Activated CD4-positive, alpha-beta T cell treated with anti-CD3 and anti-CD28 coated beads, Interleukin-2, Interleukin-4, amounts not matched to agents 100 ng/mL and 50 ng/mL, durations not matched to agents 16 hours and 8 hours (primary cell): ENCODE measurements at regions not wholly inside any gene's neighbourhood (a gene's known extent, or its start where the extent isn't known, plus 50 kb on each side); places are given as distances from the start of the nearest gene placed in this dataset.
"Not testable (repeated sequence)": the region's sequence is repeated elsewhere in the genome, so short reads cannot be mapped to it uniquely, and the experiment has no call there.

Source experiments
- DNase-seq: peaks from one replicate; pipeline ENCODE4 v3.0.0-alpha.2; 2020; ENCODE audit warnings: low spot score

DNA sequence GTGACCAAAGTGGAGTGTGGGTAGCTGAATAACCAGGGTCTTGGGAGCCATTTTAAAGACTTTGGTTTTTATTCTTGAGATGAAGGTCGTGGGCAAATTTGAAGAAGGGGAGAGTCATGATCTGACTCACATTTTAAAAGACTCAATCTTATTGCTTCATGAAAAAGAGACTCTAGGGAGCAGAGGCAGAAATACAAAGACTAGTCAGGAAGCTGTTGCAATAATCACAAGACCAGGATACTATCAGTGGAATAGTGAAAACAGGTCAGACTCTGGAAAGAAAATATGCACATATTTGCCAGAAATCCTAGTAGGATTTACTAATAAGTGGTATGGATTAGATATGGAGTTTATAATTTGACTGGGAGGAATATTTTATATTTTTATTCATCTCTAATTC is 448.4 kb downstream of the RAPGEF2 start:
- DNase-seq = no peak

DNA sequence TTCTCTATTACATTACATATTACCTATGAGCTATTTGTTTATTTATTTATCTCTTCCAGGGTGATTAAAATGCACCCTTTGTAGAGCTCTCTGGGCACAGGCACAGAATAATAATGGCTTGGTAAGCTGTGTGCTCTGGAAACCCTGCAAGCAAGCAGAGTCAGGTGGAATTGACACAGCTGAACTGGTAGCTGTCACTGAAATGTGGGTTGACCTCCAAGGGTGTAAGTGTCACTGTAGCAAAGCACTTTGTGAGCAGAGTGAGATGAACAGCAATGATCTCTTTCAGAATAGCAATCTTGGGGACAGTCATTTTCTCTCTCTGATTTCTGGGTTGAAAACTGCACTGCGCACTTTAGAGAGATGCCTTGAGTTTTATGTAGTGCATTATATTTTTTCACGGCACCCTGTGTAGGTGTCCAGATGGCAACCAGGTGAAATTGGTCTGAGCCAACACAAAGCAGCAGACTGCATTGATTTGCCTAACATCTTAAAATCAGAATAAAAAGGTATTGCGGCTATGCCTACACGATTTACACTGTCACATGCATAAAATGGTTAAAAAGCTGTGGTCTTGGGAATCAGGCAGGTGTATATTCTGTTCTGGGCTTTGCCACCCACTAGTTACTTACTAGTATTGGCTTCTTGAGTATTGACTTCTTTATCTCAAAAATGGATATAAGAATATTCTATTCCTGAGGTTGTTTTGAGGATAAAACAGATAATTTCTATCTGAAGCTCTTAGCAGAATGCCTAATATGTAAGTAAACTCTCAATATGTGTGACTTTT is 450.3 kb downstream of the RAPGEF2 start:
- DNase-seq = no peak

DNA sequence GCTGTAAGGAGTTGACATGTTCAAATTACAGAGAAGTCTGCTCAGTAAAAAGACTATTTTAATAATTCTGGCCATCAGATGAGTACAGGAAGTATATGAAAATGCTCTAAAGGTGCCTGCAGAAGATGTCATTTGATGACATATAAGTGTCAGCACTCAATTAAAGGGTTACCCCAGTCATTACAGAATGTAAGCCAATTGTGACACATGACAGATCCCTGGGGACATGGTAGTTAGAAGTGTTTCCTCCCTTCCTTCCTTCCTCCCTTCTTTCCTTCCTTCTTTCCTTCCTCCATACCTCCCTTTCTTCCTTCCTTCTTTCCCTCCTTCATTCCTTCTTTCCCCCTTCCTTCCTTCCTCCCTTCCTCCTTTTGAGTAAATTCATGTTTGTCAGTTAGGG is 453.0 kb downstream of the RAPGEF2 start:
- DNase-seq = no peak

DNA sequence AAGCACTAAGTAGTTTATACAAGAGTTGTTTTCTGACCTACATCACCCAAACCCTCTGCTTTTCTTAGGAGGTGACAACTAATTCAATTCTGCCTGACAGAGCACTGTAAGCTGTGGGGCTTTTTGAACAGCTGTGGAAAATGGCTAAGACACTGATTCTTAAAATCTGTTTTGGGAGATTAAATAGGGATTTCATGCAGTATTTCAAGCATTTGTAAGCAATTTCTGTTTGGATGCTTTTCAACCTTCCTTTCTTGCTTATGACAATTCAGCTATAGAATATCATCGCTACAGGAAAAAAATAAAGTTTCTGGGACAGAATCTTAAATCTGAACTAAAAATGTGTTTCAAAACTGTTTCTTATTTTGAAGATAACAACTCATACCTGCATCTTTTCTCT is 459.5 kb downstream of the RAPGEF2 start:
- DNase-seq = no peak

DNA sequence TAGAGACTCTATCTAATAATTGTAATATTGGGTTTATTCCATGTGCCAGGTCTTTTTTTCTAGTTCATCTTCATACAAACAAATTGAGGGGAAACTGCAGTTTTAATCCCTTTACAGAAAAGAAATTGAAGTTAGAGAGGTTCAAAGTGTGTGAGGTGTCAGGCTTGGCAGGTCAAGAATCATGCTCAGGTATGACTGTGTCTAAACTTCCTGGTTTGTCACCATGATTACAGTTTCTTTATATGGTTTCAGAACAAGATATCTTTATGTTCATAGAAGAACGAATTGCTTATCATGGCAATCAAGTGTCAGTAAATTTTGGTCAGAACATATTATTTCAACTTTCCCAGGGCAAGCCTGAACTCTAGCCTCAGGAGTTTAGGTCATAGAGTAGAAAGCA is 460.4 kb downstream of the RAPGEF2 start:
- no peak for DNase-seq

DNA sequence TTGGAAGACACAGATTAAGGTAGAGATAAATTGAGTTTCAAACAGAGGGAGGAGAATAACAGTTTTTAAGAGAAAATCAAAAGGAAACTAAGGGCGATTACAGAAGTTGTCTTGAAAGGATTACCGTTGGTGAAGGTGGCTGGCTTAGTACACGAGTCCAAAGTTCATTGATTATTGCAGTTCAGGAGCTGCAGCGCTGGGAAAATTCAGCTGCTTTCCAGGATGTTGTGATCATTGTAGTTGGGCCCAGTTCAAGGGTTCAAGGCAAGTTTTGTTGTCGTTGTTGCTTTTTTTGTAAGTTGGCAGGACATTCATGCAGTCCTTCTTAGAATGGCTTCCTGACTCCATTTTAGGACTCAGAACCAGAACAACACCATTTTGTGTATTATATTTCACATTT is 461.7 kb downstream of the RAPGEF2 start:
- DNase-seq = no peak

DNA sequence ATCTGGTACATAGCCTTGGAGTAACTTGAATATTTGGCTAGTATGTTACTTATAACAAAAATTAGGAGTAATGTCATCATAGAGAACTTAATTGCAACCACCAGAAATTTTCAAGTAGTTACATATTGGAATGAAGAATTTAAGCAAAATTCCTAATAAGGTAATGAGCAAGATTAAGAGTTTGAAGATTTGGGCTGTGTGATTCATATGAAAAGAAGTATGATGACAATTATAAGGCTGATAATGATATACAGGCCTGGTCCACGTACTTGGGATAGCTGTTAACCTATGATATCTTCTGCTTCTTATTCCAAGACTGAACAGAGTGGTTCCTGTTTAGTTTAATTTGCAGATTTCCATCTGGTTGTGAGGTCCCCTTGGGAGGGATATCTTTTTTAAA is 463.9 kb downstream of the RAPGEF2 start:
- no peak for DNase-seq

DNA sequence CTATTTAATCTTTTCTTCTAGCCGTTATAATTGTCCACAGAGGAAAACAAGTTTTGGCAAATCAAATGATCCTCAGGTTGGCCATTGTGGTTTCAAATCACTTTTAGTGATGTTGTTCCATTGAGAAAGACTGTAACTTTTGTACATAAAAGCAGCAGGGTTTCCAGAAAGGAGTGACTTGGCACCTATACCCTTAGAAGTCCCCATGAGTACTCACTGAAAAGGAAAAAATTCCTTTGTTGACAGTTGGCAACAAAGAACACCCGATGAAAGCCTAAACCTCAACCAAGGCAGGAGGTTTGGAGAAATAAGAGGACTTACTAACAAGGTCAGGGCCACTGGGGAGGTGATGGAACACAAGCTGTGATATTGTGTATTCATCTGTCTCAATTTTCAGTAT is 474.4 kb downstream of the RAPGEF2 start:
- DNase-seq = no peak

DNA sequence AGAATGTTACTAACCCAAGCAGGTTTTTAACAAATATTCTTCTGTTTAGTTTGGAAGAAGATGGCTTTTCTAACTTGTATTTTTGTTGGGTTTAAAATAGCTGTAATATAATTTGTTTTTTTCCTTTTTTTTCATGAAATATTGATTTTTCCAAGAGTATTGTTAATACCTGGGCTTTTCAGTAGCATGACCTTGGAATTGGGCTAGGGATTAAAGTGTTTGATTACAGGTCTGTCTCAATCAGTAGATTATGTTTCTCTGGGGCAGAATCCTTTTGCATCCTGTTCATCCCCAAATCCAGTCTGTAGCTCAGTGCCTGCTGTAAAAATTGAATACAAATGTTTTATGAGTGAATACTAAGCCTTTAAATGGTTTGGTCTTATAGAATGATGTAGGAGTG is 479.8 kb downstream of the RAPGEF2 start:
- no peak for DNase-seq

DNA sequence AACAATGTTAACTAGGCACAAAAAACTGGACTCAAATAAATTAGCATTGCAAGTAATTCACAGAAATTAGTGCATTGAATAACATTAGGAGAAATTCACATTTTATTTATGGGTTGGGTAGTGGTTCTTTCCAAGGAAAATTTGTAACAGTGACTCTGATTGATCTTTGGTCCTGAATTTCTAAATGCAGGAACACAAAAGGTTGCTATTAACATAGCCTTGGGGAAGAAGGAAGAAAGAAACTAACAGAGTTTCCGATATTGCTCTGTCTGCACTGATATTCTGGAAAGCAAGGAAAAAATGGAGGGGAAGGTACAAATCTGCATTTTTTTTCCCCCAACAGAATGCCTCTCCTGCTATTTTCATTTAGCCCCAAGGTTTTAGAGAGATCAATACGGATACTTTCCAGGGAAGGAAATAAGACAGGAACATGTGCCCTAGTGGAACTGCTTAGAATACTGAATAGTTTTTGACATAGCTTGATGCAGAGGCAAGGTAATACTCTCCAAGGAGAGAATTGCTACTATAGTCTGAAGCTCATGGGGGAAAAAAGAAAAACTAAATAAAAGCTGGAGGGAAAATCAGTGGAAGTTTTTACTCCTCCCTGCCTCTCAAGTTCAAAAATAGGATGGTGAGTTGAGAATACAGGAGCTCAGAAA is 490.1 kb downstream of the RAPGEF2 start:
- DNase-seq = no peak

DNA sequence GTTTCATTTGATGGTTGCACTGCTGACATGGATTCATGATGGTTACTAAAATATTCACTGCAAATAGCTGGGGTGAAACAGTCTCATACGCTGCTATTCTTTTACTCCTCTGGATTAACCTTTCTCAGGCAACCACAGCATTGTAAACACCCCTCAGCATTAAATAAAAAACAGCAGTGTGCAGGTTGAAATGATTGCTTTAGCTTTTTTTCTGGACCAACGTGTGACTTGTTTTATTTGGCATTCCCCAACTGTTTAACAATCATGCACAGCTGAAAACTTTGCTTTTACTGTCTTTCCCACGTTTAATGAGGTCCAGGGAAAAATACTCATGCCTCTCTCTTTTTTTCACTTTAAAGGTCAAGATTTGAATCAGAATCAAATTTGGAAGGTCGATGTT is 490.8 kb downstream of the RAPGEF2 start:
- no peak for DNase-seq

DNA sequence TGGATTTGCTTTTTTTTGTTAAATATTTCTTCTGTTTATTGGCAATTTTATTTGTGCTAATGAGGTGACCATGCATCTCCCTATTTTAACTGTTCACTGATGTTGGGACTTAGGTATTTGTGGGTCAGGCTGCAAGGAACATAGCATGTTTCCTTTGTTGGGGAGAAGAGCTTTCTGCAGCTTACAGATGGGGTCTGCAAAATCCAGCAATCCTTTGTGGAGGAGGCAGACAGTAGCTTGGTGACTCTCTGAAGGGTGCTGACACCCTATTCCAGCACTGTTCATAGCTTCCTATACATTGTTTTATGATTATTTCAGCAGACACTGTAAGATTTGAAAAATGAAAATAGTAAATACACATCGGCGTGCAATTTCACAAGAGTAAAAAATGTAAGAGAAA is 491.7 kb downstream of the RAPGEF2 start:
- DNase-seq = no peak

DNA sequence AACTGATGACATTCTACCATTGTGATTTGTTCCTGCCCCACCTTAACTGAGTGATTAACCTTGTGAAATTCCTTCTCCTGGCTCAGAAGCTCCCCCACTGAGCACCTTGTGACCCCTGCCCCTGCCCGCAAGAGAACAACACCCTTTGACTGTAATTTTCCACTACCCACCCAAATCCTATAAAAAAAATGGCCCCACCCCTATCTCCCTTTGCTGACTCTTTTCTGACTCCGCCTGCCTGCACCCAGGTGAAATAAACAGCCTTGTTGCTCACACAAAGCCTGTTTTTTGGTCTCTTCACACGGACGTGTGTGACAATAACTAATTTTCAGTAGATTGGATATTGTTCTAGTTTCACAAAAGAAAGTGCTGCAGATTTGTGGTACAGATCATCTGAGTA is 492.2 kb downstream of the RAPGEF2 start:
- not testable (repeated sequence) for DNase-seq

DNA sequence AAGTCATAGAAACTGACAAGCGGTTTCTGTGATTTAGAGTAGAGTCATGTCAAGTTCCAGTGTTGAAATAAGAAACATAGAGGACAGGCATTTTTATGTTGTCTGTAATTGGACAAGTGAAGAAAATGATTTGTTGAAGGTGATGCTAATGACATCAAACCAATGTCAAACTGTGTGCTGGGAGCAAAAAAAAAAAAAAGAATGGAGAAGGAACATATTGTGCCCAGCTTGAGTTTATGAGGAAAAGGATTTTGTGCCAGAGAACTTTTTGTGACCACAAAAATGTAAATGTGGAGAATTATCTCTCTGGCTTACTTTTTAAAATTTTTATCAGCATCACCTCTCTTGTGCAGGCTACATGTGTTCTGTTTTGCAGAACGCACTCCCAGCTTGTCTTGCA is 495.7 kb downstream of the RAPGEF2 start:
- no peak for DNase-seq

DNA sequence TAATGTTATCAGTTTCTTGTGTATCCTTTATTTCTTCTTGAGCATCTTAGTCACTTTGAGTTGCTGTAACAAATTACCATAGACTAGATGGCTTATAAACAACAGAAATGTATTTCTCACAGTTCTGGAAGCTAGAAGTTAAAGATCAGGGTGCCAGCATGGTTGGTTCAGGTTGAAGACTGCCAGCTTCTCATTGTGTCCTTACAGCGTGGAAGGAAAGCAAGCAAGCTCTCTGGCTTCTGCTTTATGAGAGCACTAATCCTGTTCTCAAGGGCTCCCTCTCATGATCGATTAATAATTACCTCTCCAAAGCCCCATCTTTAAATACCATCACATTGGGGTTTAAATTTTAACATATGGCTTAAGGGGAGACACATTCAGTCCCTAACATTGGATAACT is 497.2 kb downstream of the RAPGEF2 start:
- DNase-seq = no peak

DNA sequence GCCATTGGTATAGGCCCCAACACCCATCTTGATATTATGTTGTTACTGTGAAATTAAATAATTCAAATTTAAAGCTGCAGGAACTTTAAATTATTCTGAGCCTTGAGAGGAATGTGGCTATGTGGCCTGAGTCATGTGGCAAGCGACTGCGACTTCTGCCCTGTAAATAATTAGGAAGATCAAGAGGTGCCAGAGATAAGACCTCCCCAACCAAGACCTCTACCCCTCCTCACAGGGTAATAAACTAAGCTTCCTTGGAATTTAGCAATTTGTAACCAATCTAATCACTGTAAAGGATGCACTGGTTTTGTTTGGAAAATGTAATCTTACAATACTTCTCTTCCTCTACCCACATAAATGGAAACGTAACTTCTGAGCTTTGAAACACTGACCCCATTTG is 501.9 kb downstream of the RAPGEF2 start:
- no peak for DNase-seq

DNA sequence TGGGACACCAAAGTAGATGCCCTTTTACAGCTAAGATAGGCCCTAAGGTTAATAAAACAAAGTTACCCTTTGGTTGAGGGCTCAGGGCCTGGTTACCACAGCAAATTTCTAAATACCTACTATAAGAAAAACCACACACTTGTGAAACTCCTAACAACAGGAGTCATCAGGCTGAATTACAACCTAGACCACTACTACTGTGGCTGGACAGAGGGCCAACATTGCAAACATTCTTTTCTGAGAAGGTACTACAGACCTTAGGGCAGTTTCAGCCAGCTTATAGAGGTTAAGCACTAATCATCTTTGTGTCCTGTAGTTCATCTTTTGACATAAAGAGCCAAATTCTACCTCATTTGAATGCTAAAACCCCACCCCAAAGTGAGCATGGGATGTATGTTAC is 504.0 kb downstream of the RAPGEF2 start:
- DNase-seq = no peak

DNA sequence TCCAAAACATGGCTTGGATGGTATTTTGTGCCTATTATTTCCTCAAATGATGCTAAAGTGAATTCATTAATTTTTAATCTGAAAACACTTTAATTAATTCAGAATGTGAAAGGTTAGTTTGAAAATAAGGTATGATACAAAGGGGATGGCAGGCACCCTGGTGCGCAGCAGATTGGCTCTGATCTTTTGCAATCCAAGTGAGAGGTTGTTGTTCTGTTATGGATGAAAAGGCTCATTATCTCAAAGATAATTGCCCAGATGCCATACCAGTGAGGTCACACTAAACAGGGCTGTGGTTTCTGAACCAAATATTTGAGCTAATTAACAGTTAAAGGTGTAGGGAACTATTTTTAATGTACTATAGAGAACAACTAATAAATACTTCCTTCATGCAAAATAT is 504.9 kb downstream of the RAPGEF2 start:
- DNase-seq = no peak

DNA sequence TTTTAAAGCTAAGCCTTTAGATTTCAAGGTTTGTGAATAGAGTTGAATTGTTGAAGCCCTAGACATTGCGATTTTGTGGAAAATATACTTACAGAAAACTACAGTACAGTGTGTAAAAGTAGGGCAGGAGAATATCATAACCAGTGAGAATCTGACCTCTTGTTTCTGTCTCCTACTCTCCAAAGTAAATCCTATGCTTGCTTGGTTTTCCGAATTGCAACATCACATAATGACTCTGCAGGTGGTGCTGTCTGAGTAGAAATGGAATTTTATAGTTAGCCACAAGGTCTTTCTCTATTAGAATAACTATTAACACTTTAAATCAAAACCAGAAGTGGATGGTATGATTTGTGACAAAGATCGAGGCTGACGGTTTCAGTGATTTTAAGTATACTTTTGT is 505.6 kb downstream of the RAPGEF2 start:
- DNase-seq = no peak

DNA sequence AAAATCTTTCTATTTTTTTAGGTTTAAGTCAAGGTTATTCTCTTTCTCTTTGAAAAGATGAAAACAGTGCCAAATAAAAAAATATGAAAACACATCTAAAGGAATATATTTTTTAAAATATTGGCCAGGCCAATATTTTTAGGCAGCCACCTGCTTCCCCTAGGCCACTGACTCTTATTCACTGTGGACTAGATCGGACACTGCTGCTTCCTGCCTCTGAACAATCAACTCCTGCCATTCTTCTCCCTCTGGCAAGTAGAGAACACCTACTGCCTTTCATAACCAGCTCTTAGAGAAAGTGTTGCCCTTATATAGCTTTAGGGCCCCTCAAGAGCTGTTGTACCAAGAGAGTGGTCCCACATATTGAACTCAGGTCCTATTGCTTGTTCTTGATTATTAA is 529.2 kb downstream of the RAPGEF2 start:
- no peak for DNase-seq

DNA sequence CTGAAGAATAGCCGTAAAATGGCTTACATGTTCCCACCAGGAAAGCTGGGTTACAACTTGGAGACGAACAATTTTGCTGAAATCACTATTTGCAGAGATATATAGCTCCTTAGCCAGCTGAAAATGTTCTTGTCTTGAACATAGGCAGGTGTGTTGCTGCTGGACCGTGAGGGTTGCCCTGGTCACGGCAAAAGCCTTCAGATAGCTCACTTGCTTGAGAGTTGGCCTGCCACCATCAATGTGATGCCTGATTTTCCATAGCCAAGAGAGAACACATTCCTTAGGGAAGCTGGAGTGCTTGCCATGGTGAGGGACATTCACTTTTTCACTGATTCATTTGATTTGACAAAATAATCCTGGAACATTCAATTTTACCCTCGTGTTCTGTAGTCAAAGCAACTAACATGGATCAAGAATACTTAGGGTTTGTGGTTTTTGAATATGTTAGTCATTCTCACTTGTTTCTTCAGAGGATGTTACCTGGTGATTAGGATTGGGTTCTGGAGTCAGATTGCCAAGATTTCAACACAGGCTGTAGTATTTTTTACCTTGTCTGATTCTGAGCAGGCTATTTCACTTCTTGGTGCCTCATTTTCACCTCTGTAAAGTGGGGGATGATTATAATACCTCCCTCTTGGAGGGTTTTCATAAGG is 536.9 kb downstream of the RAPGEF2 start:
- no peak for DNase-seq

DNA sequence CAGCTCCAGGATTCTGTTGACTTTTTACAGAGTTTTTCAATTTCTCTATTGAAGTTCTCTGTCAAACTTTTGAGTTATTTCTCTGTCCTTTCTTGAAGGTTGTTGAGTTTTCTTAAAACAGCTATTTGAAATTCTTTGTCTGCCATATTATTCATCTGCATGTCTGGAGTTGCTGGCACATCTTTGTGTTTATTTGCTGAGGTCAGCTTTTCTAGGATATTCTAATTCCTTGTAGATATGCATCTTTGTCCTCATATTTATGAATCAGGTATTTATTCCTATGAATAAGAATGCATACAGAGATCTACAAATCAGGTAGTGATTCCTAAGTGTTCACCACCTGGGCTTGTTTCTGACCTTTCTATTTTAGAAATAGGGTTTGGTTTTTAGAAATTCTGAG is 546.4 kb downstream of the RAPGEF2 start:
- DNase-seq = no peak

DNA sequence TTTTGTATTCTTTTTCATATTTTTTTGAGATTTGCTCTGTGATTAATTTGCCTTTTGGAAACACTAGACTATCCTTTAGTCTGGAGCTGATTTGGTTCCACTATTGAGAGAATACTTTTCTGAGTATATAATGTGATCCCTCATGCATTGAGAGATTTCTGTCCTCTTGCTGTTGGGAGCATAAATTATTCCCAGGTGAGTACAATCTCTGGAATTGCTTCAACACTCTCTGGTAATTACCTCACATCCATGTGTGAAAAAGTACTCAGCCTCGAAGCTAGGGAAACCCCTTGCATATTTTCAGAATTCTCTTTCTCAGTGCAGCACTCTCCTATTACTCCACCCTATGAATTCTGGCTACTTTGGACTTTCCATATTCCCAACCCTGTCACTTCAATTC is 550.0 kb downstream of the RAPGEF2 start:
- DNase-seq = no peak

DNA sequence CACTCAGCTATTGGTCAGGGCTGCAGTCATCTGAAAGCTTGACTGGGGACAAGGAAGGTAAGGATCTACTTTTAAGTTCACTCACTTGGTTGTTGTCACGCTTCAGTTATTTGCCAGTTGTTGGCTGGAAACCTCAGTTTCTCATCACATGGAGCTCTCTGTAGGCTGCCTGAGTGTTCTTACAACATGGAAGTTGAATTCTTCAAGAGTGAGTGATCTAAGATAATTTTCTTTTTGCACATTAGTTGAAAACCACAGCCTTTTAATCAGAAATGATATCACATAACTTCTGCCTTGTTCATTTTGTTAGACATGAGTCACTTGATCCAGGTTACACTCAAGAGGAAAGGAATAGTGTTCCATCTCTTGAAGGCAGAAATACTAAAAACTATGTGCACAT is 552.7 kb downstream of the RAPGEF2 start:
- no peak for DNase-seq
